ENCODE measurements at regions not wholly inside any gene's neighbourhood (a gene's known extent, or its start where the extent isn't known, plus 50 kb on each side); places are given as distances from the start of the nearest gene placed in this dataset.
A peak's percentile ranks its signal among the peaks of the same experiment; 100 is the strongest.

- CTCF ChIA-PET, result no interaction called here
- BruUV-seq (replicated peaks), result no TSS peak
- intact Hi-C loops (cut with micrococcal nuclease), result loop anchor here (5.0 kb wide), 1 partner anchor 658 kb away; no protein-coding TSS in a partner anchor
- Histone ChIP-seq H3K9me2 (replicated peaks; ENCODE audit: low read length) (no peaks in the 10 kb centered on the region), H4K20me1 (ENCODE audit: low read length) (no peaks in the 10 kb centered on the region), H3K79me2 (ENCODE audit: low read length) (no peaks in the 10 kb centered on the region), H3F3A (ENCODE audit: low read length, unreplicated experiment) (no peaks in the 10 kb centered on the region), H3K9me3 (ENCODE audit: low read length) (no peaks in the 10 kb centered on the region), H3K4me1 (ENCODE audit: insufficient read depth, low read length) (no peaks in the 10 kb centered on the region; the same call in 1 of the 2 replicates), H3K4me2 (ENCODE audit: low read length) (no peak overlapping the region), H3K9ac (ENCODE audit: low read length) (no peak overlapping the region), H3K36me3 (ENCODE audit: low read depth, low read length) (no peaks in the 10 kb centered on the region), H3K27me3 (ENCODE audit: low read length) (no peaks in the 10 kb centered on the region), H2AFZ (ENCODE audit: low read length) (no peak overlapping the region), H3K4me3 (ENCODE audit: low read length) (no peak overlapping the region), H3K27ac (ENCODE audit: low read length) (no peak overlapping the region)
- no peak for TF ChIP-seq EZH2phosphoT487 (IDR thresholded peaks at IDR 0.05; ENCODE audit: borderline replicate concordance, low read length)
- no peak for TF ChIP-seq EZH2 (IDR thresholded peaks at IDR 0.05; ENCODE audit: low read length, unreplicated experiment)
- peak; percentile 62 for TF ChIP-seq CTCF (conservative IDR thresholded peaks at IDR 0.05; ENCODE audit: low read depth, low read length)
- DNase-seq (peak; percentile 50), ATAC-seq (no peak)
- POLR2A ChIA-PET (ENCODE audit: unreplicated experiment), result interaction anchor here (0.6 kb wide), 1 partner anchor 1871 kb away, joined by 4 read pairs; no protein-coding TSS in a partner anchor
Observed at GRCh38 chr12:33605757-33606156, 166.1 kb upstream of the SYT10 start.

GRCh38 chr12:33609910-33610309 lies 170.3 kb upstream of the SYT10 start:
- H3K4me2 ChIP-seq (ENCODE audit: low read length), result no peak overlapping the region
- no TSS peak for BruUV-seq (replicated peaks)
- H3K27ac ChIP-seq (ENCODE audit: low read length), result no peak overlapping the region
- TF ChIP-seq EZH2 (IDR thresholded peaks at IDR 0.05; ENCODE audit: low read length, unreplicated experiment) (no peak), EZH2phosphoT487 (IDR thresholded peaks at IDR 0.05; ENCODE audit: borderline replicate concordance, low read length) (no peak), CTCF (conservative IDR thresholded peaks at IDR 0.05; ENCODE audit: low read depth, low read length) (no peak)
- H3F3A ChIP-seq (ENCODE audit: low read length, unreplicated experiment), result no peaks in the 10 kb centered on the region
- H3K79me2 ChIP-seq (ENCODE audit: low read length), result no peaks in the 10 kb centered on the region
- H3K9ac ChIP-seq (ENCODE audit: low read length), result no peak overlapping the region
- no peak overlapping the region for H2AFZ ChIP-seq (ENCODE audit: low read length)
- no peaks in the 10 kb centered on the region for H3K36me3 ChIP-seq (ENCODE audit: low read depth, low read length)
- POLR2A ChIA-PET (ENCODE audit: unreplicated experiment), result interaction anchor here (0.7 kb wide), 1 partner anchor 49 kb away, joined by 3 read pairs; no protein-coding TSS in a partner anchor
- DNase-seq (no peak), ATAC-seq (no peak)
- H4K20me1 ChIP-seq (ENCODE audit: low read length), result no peaks in the 10 kb centered on the region
- H3K4me1 ChIP-seq (ENCODE audit: insufficient read depth, low read length), result no peaks in the 10 kb centered on the region; the same call in 1 of the 2 replicates
- H3K27me3 ChIP-seq (ENCODE audit: low read length), result no peaks in the 10 kb centered on the region
- CTCF ChIA-PET, result interaction anchor here (0.6 kb wide), 1 partner anchor 688 kb away, joined by 4 read pairs; no protein-coding TSS in a partner anchor
- intact Hi-C loops (cut with micrococcal nuclease), result loop anchor here (5.0 kb wide), 1 partner anchor 663 kb away; no protein-coding TSS in a partner anchor
- no peaks in the 10 kb centered on the region for H3K9me2 ChIP-seq (replicated peaks; ENCODE audit: low read length)
- no peaks in the 10 kb centered on the region for H3K9me3 ChIP-seq (ENCODE audit: low read length)
- H3K4me3 ChIP-seq (ENCODE audit: low read length), result no peak overlapping the region

GRCh38 chr12:33614630-33615029 lies 175.0 kb upstream of the SYT10 start:
- Histone ChIP-seq H3K27me3 (ENCODE audit: low read length) (no peaks in the 10 kb centered on the region), H3K4me2 (ENCODE audit: low read length) (no peak overlapping the region), H3K27ac (ENCODE audit: low read length) (no peak overlapping the region), H3K79me2 (ENCODE audit: low read length) (no peaks in the 10 kb centered on the region), H3F3A (ENCODE audit: low read length, unreplicated experiment) (no peaks in the 10 kb centered on the region), H3K9ac (ENCODE audit: low read length) (no peak overlapping the region), H3K9me3 (ENCODE audit: low read length) (no peaks in the 10 kb centered on the region), H3K4me3 (ENCODE audit: low read length) (no peak overlapping the region), H3K9me2 (replicated peaks; ENCODE audit: low read length) (no peaks in the 10 kb centered on the region), H3K36me3 (ENCODE audit: low read depth, low read length) (no peaks in the 10 kb centered on the region), H2AFZ (ENCODE audit: low read length) (no peak overlapping the region), H4K20me1 (ENCODE audit: low read length) (no peaks in the 10 kb centered on the region), H3K4me1 (ENCODE audit: insufficient read depth, low read length) (no peaks in the 10 kb centered on the region; the same call in 1 of the 2 replicates)
- BruUV-seq (replicated peaks), result no TSS peak
- ATAC-seq (no peak), DNase-seq (no peak)
- intact Hi-C loops (cut with micrococcal nuclease), result no loop called here
- TF ChIP-seq EZH2 (IDR thresholded peaks at IDR 0.05; ENCODE audit: low read length, unreplicated experiment) (no peak), CTCF (conservative IDR thresholded peaks at IDR 0.05; ENCODE audit: low read depth, low read length) (no peak), EZH2phosphoT487 (IDR thresholded peaks at IDR 0.05; ENCODE audit: borderline replicate concordance, low read length) (no peak)
- CTCF ChIA-PET, result no interaction called here
- POLR2A ChIA-PET (ENCODE audit: unreplicated experiment), result no interaction called here

All from PC-3 (cell line).